NCI-H2196 (cell line): ENCODE measurements at regions not wholly inside any gene's neighbourhood (a gene's known extent, or its start where the extent isn't known, plus 50 kb on each side); places are given as distances from the start of the nearest gene placed in this dataset.
"Not testable (repeated sequence)": the region's sequence is repeated elsewhere in the genome, so short reads cannot be mapped to it uniquely, and the experiment has no call there.

Source experiments
- DNase-seq: peaks from one replicate; lab custom pipeline; 2025; ENCODE audit not compliant: unreplicated experiment; lab: John Stamatoyannopoulos, UW

- no peak for DNase-seq
Measured at GRCh38 chr2:14459786-14460325, 172.7 kb upstream of the LRATD1 start.

GRCh38 chr2:14475994-14476393 is 156.5 kb upstream of the LRATD1 start:
- DNase-seq: no peak

DNA sequence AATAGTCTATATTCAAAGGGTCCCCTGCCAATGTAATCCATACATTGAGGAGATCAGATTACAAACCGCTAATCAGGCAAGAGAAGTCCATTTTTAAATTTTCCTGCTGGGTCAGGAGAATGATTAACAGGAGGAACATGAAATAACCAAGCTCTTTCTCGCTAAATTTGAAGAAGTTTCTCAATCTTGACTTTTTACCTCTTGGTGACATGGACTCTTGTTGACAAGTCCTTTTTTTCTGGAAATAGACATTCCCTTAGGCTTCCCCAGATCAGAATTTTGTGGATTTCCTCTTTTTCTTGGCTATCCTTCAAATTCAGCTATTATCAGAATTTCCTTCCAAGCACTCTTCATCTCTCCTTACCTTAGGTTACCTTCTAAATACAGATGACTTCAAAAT is 153.0 kb upstream of the LRATD1 start:
- DNase-seq: no peak

DNA sequence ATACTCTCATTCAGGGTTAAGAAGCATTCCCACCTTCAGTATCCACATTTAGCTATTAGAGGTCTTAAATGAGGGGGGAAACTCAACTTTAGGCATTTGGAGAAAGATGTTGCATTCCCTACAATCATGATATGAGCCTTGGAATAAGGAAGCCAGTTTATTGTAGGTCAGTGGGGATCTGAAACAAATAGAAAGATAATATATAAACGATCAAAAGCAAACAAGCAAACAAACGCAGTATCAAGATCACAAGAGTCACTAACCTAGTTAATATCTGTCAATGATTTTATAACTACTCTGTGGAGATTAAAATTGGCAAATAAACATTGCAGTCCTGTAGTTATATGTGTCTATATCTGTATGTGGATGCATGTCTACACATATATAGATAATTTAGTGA is 152.4 kb upstream of the LRATD1 start:
- DNase-seq: no peak

GRCh38 chr2:14480906-14481305 is 151.6 kb upstream of the LRATD1 start:
- DNase-seq: no peak

- no peak for DNase-seq
Measured at GRCh38 chr2:14492920-14493503, 139.5 kb upstream of the LRATD1 start.

GRCh38 chr2:14494759-14495158 is 137.8 kb upstream of the LRATD1 start:
- DNase-seq: no peak

DNA sequence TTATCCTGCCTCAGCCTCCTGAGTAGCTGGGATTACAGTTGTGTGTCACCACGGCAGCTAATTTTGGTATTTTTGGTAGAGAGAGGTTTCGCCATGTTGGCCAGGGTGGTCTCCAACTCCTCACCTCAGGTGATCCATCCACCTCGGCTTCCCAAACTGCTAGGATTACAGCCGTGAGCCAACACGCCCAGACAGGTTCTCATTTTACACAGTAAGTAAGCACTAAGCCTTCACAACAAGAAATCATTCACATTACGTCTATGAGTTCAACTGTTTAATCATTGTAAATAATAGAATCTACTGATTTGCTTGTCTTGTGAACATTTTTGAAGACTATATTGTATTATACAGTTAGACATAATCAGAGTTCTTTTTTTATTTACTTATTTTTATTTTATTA is 131.5 kb upstream of the LRATD1 start:
- DNase-seq: no peak

DNA sequence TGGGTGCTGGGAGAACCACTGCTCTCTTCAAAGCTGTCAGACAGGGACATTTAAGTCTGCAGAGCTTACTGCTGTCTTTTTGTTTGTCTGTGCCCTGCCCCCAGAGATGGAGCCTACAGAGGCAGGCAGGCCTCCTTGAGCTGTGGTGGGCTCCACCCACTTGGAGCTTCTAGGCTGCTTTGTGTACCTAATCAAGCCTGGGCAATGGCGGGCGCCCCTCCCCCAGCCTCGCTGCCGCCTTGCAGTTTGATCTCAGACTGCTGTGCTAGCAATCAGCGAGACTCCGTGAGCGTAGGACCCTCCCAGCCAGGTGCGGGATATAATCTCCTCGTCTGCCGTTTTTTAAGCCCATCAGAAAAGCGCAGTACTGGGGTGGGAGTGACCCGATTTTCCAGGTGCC is 125.6 kb upstream of the LRATD1 start:
- DNase-seq: not testable (repeated sequence)

DNA sequence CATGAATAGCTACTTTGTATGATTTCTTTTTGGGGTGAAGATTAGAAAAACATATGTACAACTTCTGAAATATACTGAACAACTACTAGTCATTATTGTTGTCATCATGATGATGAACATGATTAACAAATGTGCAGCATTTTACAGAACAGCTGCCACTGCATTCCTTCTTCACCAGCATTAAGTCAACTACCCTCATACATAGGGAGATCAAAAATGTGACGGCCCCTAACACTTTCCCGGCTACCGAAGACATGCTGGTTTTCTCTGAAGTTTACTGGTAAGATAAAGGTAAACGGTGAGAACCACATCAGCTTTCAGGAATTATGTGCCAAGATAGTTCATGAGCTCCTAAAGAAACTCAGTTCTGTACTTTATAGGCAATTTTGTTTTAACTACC is 121.0 kb upstream of the LRATD1 start:
- no peak for DNase-seq

GRCh38 chr2:14513903-14514302 is 118.6 kb upstream of the LRATD1 start:
- DNase-seq: no peak

- DNase-seq: no peak
Measured at GRCh38 chr2:14516844-14517243, 115.7 kb upstream of the LRATD1 start.

GRCh38 chr2:14517731-14518130 is 114.8 kb upstream of the LRATD1 start:
- DNase-seq: no peak

GRCh38 chr2:14520385-14520945 is 112.1 kb upstream of the LRATD1 start:
- no peak for DNase-seq

- DNase-seq: no peak
Measured at GRCh38 chr2:14524041-14524802, 108.3 kb upstream of the LRATD1 start.

DNA sequence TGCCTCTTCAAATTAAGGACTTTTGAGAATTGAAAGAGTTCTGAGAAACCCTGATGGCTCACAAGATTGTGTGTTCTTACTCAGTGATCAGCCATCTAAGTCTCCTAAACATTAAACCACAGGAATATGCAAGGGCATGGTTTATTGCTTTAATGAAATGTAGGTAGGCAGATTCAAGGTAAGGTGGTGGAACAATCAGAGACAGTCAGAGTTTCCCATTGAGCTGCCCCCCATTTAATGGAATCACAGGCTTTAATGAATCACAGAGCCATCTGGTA is 107.8 kb upstream of the LRATD1 start:
- DNase-seq: no peak

DNA sequence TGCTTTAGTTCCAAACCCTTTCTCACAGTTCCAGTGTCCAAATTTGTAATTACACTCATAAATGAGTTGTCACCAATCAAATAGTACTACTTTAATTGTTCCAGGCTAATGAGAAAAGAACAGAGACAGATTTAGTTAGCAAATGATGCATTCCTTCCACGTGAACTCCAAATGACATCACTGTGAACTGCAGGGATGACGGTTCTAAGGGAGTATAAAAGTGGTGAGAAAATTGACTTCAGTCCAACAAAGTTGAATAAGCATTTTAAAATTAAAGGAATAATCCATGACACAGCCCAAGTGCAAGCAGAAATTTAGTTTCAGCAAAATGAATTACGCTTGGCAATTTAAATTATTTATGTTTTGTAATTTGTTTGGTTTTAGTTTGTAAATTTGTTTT is 102.0 kb upstream of the LRATD1 start:
- DNase-seq: no peak

DNA sequence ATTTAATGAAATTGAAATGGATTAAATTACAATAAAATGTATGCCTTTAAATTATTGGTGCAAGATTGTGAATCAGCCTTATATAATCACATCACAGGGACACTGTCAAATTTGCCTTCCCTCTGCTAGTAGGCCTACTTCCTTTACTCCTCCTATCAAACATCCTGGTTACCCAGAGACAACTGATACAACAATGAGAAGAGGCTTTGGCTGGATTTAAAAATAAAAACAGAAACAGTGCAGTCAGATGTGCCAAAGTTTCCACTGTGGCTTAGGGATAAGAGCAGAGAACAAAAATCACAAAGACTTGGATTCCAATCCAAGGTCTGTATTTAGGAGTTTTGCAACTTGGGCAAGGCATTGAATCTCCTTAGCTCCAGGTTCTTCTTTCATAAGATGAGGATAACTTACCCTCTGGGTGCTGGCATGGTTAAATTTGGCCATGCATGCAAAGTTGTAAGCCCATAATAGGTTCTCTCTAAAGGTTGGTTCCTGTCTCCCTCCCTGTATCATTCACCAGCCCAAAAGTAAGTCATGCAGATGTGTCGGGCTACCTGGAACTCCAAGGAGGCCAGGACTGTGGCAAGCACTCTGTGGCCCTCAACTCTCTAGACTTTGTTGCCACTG is 99.3 kb upstream of the LRATD1 start:
- no peak for DNase-seq

DNA sequence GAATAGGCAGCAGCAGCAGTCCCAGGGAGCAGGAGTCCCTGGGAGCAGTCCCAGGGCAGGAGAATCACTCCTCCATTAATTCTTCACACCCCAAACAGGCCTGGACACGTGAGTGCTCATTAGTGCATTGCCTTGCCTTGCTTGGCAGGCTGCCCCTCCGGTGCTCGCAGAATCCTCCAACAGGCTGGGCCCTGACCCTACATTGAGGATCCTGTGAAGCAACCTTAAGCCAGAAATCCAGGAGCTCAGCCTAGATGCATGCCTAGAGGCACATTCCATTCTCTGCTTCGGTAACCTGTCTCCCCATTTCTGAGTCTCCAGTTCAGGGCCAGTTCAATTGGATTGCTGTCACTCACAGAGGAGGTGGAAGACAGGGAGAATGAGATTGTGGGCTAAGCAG is 97.4 kb upstream of the LRATD1 start:
- DNase-seq: no peak

GRCh38 chr2:14536976-14537375 is 95.5 kb upstream of the LRATD1 start:
- DNase-seq: no peak

- DNase-seq: no peak
Measured at GRCh38 chr2:14540015-14540414, 92.5 kb upstream of the LRATD1 start.

DNA sequence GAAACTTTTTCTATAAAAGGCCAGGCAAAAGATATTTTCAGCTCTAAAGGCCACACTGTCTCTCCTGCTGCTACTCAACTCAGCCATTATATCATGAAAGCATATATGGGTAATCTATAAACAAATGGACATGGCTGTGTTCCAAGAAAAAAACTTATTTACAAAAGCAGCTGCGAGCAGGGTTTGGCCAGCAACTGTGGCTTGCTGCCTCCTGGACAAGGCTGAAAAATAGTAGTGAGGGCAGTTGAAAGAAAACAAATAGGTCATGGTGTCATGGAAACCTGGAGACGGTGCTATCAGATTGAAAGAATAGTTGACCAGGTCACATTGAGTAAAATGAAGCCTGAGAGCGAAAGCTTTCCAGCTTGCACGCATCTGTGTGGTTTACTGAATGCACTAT is 89.2 kb upstream of the LRATD1 start:
- DNase-seq: peak; percentile 74
